ENCODE measurements at regions not wholly inside any gene's neighbourhood (a gene's known extent, or its start where the extent isn't known, plus 50 kb on each side); places are given as distances from the start of the nearest gene placed in this dataset.
"Not testable (repeated sequence)": the region's sequence is repeated elsewhere in the genome, so short reads cannot be mapped to it uniquely, and the experiment has no call there.

DNA sequence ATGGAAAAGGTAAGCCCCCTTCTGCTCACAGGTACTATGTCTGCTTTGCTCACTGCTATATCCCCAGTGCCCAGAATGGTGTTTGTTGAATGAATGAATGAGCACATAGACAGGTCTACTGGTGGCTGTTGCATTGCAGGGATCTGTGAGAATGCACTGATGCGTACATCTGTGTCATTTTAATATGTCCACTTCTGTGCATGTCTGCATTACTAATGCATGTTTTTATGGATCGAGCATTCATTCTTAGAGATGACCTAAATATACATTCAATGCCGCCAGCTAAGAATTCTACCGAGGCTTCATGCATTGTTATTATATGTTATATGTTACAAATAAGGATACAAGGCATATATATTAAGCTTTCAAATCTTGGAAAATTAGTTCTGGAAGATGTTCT is 73.8 kb downstream of the SPRING1 start:
- no peak for DNase-seq
- Mint-ChIP-seq H3K9me3 (no peaks in the 10 kb centered on the region), H3K27ac (no peak overlapping the region), H3K4me1 (no peaks in the 10 kb centered on the region), H3K36me3 (no peaks in the 10 kb centered on the region), H3K4me3 (no peak overlapping the region), H3K27me3 (ENCODE audit: low read depth in 3 of 3) (peaks cover 6 to 9% (median 8%) of the 10 kb centered on the region in 3 donors)

DNA sequence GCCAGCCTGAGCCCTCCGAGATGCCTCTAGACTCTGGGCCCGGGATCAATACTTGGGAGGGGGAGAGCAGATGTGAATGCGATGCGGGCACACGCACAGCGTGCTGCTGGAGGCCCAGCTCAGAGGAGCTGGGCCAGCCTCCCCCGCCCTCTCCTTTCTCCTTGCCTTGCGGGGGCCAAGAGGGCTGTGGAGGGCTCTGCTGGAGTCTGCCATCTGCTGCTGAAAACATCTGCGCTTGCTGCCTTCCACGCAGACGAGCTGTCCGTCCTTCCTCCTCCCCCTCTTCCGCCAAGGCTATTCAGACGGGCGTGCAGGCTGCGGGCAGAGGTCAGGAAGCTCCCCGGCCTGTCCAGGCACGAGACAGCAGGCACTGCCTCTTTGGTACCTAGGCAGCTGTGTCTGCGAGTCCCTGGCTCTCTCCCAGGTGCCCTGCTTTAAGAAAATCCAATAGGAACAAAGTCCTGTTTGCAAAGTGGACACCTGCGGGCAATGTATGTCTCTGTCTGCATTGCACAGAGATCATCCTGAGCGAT is 75.2 kb downstream of the SPRING1 start:
- no peak for DNase-seq
- no peak overlapping the region for H3K4me3 Mint-ChIP-seq
- no peaks in the 10 kb centered on the region for H3K36me3 Mint-ChIP-seq
- H3K27me3 Mint-ChIP-seq (ENCODE audit: low read depth in 3 of 3): peaks cover 8 to 16% (median 9%) of the 10 kb centered on the region in 3 donors
- no peaks in the 10 kb centered on the region for H3K4me1 Mint-ChIP-seq
- no peaks in the 10 kb centered on the region for H3K9me3 Mint-ChIP-seq
- no peak overlapping the region for H3K27ac Mint-ChIP-seq

DNA sequence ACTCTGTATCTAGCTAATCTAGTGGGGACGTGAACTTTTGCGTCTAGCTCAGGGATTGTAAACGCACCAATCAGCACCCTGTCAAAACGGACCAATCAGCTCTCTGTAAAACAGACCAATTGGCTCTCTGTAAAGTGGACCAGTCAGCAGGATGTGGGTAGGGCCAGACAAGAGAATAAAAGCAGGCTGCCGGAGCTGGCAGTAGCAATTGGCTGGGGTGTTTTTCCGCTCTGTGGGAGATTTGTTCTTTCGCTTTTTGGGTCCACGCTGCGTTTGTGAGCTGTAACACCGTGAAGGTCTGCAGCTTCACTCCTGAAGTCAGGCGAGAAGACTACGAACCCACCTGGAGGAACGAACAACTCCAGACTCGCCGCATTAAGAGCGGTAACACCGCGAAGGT is 76.5 kb downstream of the SPRING1 start:
- Mint-ChIP-seq H3K36me3 (no peaks in the 10 kb centered on the region), H3K4me3 (no peak overlapping the region), H3K4me1 (no peaks in the 10 kb centered on the region), H3K9me3 (no peaks in the 10 kb centered on the region), H3K27me3 (ENCODE audit: low read depth in 3 of 3) (peaks cover 8 to 22% (median 9%) of the 10 kb centered on the region in 3 donors), H3K27ac (no peak overlapping the region)
- no peak for DNase-seq

DNA sequence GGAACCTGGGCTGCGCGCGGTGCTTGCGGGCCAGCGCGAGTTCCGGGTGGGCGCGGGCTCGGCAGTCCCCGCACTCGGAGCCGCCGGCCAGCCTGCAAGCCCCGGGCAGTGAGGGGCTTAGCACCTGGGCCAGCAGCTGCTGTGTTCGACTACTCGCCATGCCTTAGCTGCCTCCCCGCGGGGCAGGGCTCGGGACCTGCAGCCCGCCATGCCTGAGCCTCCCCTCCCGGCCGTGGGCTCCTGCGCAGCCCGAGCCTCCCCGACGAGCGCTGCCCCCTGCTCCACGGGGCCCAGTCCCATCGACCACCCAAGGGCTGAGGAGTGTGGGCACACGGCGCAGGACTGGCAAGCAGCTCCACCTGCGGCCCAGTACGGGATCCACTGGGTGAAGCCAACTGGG is 77.1 kb downstream of the SPRING1 start:
- H3K27me3 Mint-ChIP-seq (ENCODE audit: low read depth in 3 of 3): peaks cover 6 to 22% (median 9%) of the 10 kb centered on the region in 3 donors
- H3K4me1 Mint-ChIP-seq, DNase-seq, H3K36me3 Mint-ChIP-seq, H3K9me3 Mint-ChIP-seq, H3K4me3 Mint-ChIP-seq, H3K27ac Mint-ChIP-seq: not testable (repeated sequence)

DNA sequence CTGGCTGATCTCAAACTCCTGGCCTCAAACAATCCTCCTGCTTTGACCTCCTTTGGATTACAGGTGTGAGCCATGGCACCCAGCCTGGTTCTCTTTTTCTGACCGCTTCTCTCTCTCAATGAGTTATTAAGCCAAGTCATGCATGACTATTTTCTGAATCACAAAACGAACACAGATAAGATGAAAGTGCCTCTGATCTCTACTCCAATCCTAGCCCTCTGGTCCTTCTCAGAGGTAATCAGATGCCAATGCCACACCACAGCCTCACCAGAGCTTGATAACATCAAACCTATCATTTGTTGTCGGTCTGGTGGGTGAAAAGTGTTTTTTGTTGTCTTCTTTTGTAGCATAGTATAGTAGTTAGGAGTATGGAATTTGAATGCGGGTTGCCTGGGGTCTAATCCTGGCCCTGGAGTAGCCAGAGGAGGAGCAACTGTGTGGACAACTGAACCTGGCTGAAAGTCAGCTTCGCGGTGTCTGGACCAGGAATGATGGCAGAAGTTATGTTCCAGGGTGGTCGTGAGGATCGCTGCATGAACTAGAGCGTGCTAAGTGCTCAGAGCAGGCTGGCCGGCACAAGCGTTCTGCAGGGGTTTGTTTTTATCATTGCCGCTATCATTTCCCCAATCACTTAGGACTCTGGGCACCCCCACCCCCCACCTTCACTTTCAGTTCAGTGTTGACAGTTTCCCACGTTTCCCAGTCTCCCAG is 77.9 kb downstream of the SPRING1 start:
- Mint-ChIP-seq H3K4me3 (no peak overlapping the region), H3K9me3 (no peaks in the 10 kb centered on the region), H3K27ac (no peak overlapping the region), H3K4me1 (no peaks in the 10 kb centered on the region), H3K36me3 (no peaks in the 10 kb centered on the region), H3K27me3 (ENCODE audit: low read depth in 3 of 3) (peaks cover 5 to 22% (median 9%) of the 10 kb centered on the region in 3 donors)
- no peak for DNase-seq

DNA sequence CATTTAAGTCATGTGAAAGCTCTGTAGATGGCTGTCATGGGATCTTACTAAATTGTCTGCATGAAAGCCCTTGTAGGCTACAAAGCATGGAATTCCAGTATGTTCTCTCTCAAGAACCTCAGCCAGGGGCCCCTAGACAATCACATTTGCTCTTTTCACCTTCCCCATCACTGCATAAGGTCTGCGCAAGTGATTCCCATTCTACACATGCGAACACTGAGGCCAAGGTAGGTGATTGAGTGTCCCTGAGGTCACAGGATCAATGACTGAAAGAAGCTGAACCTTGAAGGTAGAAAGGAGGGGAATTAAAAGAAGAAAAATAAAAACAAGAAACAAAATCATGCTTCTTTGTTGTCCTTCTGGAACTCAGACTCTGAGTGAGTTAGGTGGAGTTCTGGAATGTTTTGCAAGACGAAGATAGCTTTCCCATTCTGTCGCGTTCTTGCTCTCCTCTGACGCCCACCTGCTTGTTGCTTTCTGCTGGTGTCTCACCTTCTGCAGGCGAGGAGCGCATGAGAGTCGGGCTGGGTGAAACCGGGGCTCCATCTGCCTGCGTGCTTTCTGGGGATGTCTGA is 79.9 kb downstream of the SPRING1 start:
- Mint-ChIP-seq H3K4me3 (no peak overlapping the region), H3K4me1 (no peaks in the 10 kb centered on the region), H3K9me3 (no peaks in the 10 kb centered on the region), H3K36me3 (no peaks in the 10 kb centered on the region), H3K27me3 (ENCODE audit: low read depth in 3 of 3) (peaks cover 5 to 18% (median 8%) of the 10 kb centered on the region in 3 donors), H3K27ac (no peak overlapping the region)
- no peak for DNase-seq

DNA sequence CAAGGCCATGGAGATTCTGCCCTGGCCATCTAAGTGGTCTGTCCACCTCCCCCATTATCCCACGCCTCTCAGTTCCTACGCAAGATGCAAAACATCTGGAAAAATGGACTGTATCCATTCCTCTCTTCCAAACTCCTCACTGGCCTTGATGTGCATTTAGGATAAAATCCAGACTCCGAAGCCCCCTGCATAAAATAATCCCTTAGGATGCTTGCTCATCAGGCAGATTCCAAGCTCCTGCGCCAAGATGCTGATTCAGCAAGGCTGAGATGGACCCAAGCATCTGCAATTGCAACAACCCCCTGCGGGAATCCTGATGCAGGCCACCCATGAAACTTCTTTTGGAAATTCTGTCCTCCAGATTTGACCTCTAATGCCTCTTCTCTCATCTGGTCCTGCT is 81.6 kb downstream of the SPRING1 start:
- Mint-ChIP-seq H3K36me3 (no peaks in the 10 kb centered on the region), H3K9me3 (no peaks in the 10 kb centered on the region), H3K4me3 (no peak overlapping the region), H3K27me3 (ENCODE audit: low read depth in 3 of 3) (peaks cover 6 to 19% (median 8%) of the 10 kb centered on the region in 3 donors), H3K27ac (no peak overlapping the region), H3K4me1 (no peaks in the 10 kb centered on the region)
- no peak for DNase-seq

DNA sequence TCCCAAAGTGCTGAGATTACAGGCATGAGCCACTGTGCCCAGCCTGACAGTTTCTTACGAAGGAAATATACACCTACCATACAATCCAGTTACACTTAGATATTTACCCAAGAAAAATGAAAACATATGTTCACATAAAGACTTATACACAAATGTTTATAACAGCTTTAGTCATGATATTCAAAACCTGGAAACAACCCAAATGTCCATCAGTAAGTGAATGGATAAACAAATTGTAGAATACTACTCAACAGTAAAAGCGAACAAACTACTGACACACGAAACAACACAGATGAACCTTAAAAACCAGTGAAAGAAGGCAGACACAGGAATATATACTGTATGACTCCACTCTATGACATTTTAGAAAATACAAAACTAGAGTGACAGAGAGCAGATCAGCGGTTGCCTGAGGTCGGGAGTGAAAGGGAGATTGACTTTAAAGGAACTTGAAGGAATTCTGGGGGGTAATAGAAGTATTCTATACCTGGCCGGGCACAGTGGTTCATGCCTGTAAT is 83.6 kb downstream of the SPRING1 start:
- peaks cover 3 to 21% (median 5%) of the 10 kb centered on the region in 3 donors for H3K27me3 Mint-ChIP-seq (ENCODE audit: low read depth in 3 of 3)
- no peak for DNase-seq
- no peaks in the 10 kb centered on the region for H3K4me1 Mint-ChIP-seq
- no peaks in the 10 kb centered on the region for H3K9me3 Mint-ChIP-seq
- no peak overlapping the region for H3K27ac Mint-ChIP-seq
- H3K4me3 Mint-ChIP-seq: no peak overlapping the region
- H3K36me3 Mint-ChIP-seq: no peaks in the 10 kb centered on the region

DNA sequence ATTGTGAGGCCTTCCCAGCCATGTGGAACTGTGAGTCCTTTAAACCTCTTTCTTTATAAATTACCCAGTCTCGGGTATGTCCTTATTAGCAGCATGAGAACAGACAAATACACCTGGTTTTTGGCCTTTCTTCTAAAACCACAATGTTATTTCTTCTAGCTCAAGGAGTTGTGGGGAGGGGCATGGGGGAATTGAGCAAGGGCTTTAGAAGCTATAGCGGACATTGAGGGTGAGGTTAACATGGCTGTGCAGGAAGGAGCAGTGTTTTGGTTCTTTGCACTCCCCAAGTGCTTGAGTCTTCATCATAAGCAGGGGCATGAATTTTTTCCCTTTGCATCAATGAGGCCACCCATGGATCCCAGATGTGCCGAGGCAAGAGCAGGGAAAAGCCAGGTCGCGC is 86.8 kb downstream of the SPRING1 start:
- no peak for DNase-seq
- H3K4me3 Mint-ChIP-seq: no peak overlapping the region
- no peaks in the 10 kb centered on the region for H3K36me3 Mint-ChIP-seq
- H3K27ac Mint-ChIP-seq: no peak overlapping the region
- no peaks in the 10 kb centered on the region for H3K4me1 Mint-ChIP-seq
- H3K27me3 Mint-ChIP-seq (ENCODE audit: low read depth in 3 of 3): peaks cover 3 to 9% (median 3%) of the 10 kb centered on the region in 3 donors
- H3K9me3 Mint-ChIP-seq: peaks cover 0 to 1% (median 0%) of the 10 kb centered on the region in 6 donors

DNA sequence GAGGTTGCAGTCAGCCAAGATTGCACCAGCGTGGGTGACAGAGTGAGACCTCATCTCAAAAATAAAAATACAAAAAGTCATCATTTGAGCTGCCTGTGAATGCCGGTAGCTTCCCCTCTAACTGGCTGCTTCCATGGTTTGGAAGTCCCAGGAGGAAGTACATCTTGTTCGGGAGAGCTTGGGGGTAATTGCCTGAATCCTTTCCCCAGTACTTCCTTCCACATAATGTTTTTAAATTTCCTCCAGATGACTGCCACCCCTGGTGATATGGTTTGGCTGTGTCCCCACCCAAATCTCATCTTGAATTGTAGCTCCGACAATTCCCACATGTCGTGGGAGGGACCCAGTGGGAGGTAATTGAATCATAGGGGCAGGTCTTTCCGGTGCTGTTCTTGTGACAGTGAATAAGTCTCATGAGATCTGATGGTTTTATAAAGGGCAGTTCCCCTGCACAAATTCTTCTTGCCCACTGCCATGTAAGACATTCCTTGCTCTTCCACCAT is 87.2 kb downstream of the SPRING1 start:
- H3K4me1 Mint-ChIP-seq: no peaks in the 10 kb centered on the region
- H3K27ac Mint-ChIP-seq: no peak overlapping the region
- peaks cover 0 to 1% (median 0%) of the 10 kb centered on the region in 6 donors for H3K9me3 Mint-ChIP-seq

DNA sequence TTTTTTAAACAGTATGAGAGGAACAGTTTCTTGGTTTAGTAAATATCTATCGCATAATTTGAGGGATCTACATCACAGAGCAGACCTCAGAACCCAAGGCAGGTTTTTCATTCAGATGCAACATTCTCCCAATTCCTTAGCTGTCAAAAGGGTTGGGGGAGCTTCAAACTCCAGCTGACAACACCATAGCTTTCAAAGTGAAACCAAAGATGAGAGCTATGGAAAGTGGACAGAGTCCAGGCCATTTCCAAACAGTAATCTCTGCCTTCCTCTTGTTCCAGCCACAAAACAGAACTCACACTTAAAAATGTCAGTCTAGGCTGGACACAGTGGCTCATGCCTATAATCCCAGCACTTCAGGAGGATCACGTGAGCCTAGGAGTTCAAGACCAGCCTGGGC is 87.8 kb downstream of the SPRING1 start:
- Mint-ChIP-seq H3K27ac (no peak overlapping the region), H3K27me3 (ENCODE audit: low read depth in 3 of 3) (peaks cover 3 to 13% (median 3%) of the 10 kb centered on the region in 3 donors), H3K4me3 (no peak overlapping the region), H3K9me3 (peaks cover 0 to 1% (median 0%) of the 10 kb centered on the region in 6 donors), H3K36me3 (no peaks in the 10 kb centered on the region), H3K4me1 (no peaks in the 10 kb centered on the region)
- DNase-seq: no peak

More for the DNA sequence above, 87.2 kb downstream of the SPRING1 start:
- DNase-seq: no peak
- H3K36me3 Mint-ChIP-seq: no peaks in the 10 kb centered on the region
- peaks cover 3 to 13% (median 3%) of the 10 kb centered on the region in 3 donors for H3K27me3 Mint-ChIP-seq (ENCODE audit: low read depth in 3 of 3)
- no peak overlapping the region for H3K4me3 Mint-ChIP-seq

DNA sequence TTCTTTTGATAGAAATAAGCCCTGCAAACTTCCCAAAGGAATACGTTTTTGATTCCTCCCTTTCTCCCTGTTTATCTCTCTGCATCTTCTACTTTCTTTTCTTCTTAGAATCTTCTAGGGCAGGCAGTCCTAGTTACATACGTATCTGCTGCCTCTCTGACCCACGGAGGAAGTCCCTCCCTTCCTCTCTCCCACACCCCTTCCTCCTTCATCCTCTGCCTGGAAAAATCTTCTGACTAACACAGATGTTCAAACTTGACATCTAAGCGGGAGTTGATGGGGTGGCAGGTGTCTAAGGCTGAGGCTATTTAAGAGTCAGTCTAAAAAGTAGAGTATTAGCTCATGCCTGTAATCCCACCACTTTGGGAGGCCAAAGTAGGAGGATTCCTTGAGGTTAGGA is 88.6 kb downstream of the MAP1LC3B2 start:
- no peak for DNase-seq
- Mint-ChIP-seq H3K36me3 (no peaks in the 10 kb centered on the region), H3K27me3 (ENCODE audit: low read depth in 3 of 3) (peaks cover 2 to 13% (median 7%) of the 10 kb centered on the region in 3 donors), H3K4me3 (no peak overlapping the region), H3K4me1 (no peaks in the 10 kb centered on the region), H3K27ac (no peak overlapping the region), H3K9me3 (peaks cover 0 to 4% (median 0%) of the 10 kb centered on the region in 6 donors)

DNA sequence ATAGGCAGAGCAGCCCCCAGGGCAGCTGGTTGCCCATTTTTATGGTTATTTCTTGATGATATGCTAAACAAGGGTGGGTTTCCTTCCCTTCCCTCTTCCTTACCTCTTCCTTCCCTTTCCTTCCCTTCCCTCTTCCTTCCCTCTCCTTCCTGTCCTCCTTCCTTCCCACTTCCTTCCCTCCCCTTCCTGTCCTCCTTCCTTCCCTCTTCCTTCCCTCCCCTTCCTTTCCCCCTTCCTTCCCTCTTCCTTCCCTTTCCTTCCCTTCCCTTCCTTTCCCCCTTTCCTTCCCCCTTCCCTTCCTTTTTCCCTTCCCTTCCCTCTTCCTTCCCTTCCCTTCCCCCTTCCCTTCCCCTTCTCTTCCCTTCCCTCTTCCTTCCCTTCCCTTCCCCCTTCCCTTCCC is 87.7 kb downstream of the MAP1LC3B2 start:
- DNase-seq: no peak
- no peaks in the 10 kb centered on the region for H3K4me1 Mint-ChIP-seq
- no peaks in the 10 kb centered on the region for H3K36me3 Mint-ChIP-seq
- peaks cover 0 to 4% (median 0%) of the 10 kb centered on the region in 6 donors for H3K9me3 Mint-ChIP-seq
- H3K4me3 Mint-ChIP-seq: no peak overlapping the region
- no peak overlapping the region for H3K27ac Mint-ChIP-seq
- H3K27me3 Mint-ChIP-seq (ENCODE audit: low read depth in 3 of 3): peaks cover 4 to 13% (median 4%) of the 10 kb centered on the region in 3 donors

DNA sequence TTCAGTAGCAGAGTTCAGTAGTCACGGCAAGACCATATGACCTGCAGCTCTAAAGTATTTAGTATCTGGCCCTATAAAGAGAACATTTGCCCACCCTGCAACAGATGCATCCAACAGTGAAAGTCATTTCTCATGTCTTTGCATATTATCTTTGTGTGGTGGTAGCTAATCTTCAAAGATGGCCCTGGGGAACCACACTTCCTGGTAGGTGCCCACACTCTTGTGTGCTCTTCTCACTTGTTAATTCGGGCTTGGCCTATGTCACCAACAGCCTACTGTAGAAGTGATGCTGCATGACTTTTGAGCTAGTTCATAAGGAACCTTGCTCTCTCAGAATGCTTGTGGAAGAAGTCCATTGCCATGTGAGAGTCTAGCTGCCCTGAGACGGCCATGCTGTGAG is 85.6 kb downstream of the MAP1LC3B2 start:
- Mint-ChIP-seq H3K4me3 (no peak overlapping the region), H3K27ac (no peak overlapping the region), H3K27me3 (ENCODE audit: low read depth in 3 of 3) (peaks cover 4 to 5% (median 5%) of the 10 kb centered on the region in 3 donors), H3K9me3 (peaks cover 0 to 4% (median 0%) of the 10 kb centered on the region in 6 donors), H3K4me1 (no peaks in the 10 kb centered on the region), H3K36me3 (no peaks in the 10 kb centered on the region)
- no peak for DNase-seq

Data from immature natural killer cell (primary cell).